ENCODE measurements at regions not wholly inside any gene's neighbourhood (a gene's known extent, or its start where the extent isn't known, plus 50 kb on each side); places are given as distances from the start of the nearest gene placed in this dataset.

DNA sequence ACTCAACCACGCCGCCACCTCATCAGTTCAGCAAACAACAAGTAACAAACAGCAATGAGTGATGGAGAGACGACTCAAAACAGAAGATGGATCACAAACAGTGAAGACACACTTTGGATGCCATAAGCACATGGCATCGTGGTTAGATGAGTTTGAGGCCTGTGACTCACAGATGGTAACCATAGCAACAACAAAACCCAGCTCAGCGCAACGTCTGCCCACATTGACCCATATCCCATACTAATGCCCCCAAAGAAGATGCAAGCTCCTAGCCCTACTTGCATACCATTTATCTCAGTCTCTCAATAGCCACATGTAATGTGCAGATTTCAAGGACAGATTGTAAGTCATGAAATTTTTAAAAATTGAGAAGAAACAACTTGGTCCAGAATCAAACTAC lies 1322.3 kb upstream of the TMEM132C start:
- TF ChIP-seq, protein P1, sequence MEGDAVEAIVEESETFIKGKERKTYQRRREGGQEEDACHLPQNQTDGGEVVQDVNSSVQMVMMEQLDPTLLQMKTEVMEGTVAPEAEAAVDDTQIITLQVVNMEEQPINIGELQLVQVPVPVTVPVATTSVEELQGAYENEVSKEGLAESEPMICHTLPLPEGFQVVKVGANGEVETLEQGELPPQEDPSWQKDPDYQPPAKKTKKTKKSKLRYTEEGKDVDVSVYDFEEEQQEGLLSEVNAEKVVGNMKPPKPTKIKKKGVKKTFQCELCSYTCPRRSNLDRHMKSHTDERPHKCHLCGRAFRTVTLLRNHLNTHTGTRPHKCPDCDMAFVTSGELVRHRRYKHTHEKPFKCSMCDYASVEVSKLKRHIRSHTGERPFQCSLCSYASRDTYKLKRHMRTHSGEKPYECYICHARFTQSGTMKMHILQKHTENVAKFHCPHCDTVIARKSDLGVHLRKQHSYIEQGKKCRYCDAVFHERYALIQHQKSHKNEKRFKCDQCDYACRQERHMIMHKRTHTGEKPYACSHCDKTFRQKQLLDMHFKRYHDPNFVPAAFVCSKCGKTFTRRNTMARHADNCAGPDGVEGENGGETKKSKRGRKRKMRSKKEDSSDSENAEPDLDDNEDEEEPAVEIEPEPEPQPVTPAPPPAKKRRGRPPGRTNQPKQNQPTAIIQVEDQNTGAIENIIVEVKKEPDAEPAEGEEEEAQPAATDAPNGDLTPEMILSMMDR (IDR thresholded peaks at IDR 0.05), result no peak
- TF ChIP-seq POLR2A (IDR thresholded peaks at IDR 0.05), result no peak
